GM23248 (cell line): ENCODE measurements at regions not wholly inside any gene's neighbourhood (a gene's known extent, or its start where the extent isn't known, plus 50 kb on each side); places are given as distances from the start of the nearest gene placed in this dataset.

Experiments
- DNase-seq: peaks from one replicate; pipeline ENCODE4 v3.0.0-alpha.2; 2015
- H2AFZ ChIP-seq: fragments of 200-600 bp; sonication (generic); 2 replicates; pipeline ENCODE4 v1.6.1; 2016; ENCODE audit warnings: antibody characterized with exemption
- H3F3A ChIP-seq: fragments of 200-600 bp; sonication (generic); 2 replicates; pipeline ENCODE4 v1.6.1; 2016; ENCODE audit warnings: mild to moderate bottlenecking, antibody characterized with exemption, mixed run types; ENCODE audit not compliant: insufficient read depth
- H3K27ac ChIP-seq: fragments of 200-600 bp; sonication (generic); 2 replicates; pipeline ENCODE4 v1.5.1; 2016; ENCODE audit warnings: mild to moderate bottlenecking
- H3K27me3 ChIP-seq: fragments of 200-600 bp; sonication (generic); replicated peaks from 2 replicates; pipeline ENCODE4 v1.6.1; 2016; ENCODE audit warnings: mild to moderate bottlenecking; ENCODE audit not compliant: insufficient read depth
- H3K36me3 ChIP-seq: fragments of 200-600 bp; sonication (generic); 2 replicates; pipeline ENCODE4 v1.6.1; 2016; ENCODE audit warnings: low read depth, mild to moderate bottlenecking
- H3K4me1 ChIP-seq: fragments of 200-600 bp; sonication (generic); 2 replicates; pipeline ENCODE4 v1.6.1; 2016; ENCODE audit warnings: mild to moderate bottlenecking; ENCODE audit not compliant: insufficient read depth
- H3K4me2 ChIP-seq: fragments of 200-600 bp; sonication (generic); one replicate; pipeline ENCODE4 v1.6.1; 2016; ENCODE audit warnings: mild to moderate bottlenecking; ENCODE audit not compliant: unreplicated experiment
- H3K4me3 ChIP-seq: fragments of 200-600 bp; sonication (generic); 2 replicates; pipeline ENCODE4 v1.5.1; 2016; ENCODE audit warnings: mild to moderate bottlenecking
- H3K79me2 ChIP-seq: fragments of 200-600 bp; sonication (generic); 2 replicates; pipeline ENCODE4 v1.6.1; 2016; ENCODE audit warnings: mild to moderate bottlenecking; ENCODE audit not compliant: insufficient read depth
- H3K9ac ChIP-seq: fragments of 200-600 bp; sonication (generic); 2 replicates; pipeline ENCODE4 v1.6.1; 2016; ENCODE audit warnings: mild to moderate bottlenecking
- H3K9me2 ChIP-seq: fragments of 200-600 bp; sonication (generic); 2 replicates; pipeline ENCODE4 v1.6.1; 2016; ENCODE audit warnings: mixed run types, mild to moderate bottlenecking, moderate library complexity; ENCODE audit not compliant: insufficient read depth
- H3K9me3 ChIP-seq: fragments of 200-600 bp; sonication (generic); one replicate; pipeline ENCODE4 v1.6.1; 2017; ENCODE audit warnings: low read depth
- H4K20me1 ChIP-seq: fragments of 200-600 bp; sonication (generic); 2 replicates; pipeline ENCODE4 v1.6.0; 2016; ENCODE audit not compliant: insufficient read depth
- EZH2 ChIP-seq: fragments of 200-600 bp; sonication (generic); IDR thresholded peaks from 2 replicates; pipeline ENCODE4 v1.6.1; 2018; ENCODE audit warnings: antibody characterized with exemption, mild to moderate bottlenecking; ENCODE audit not compliant: insufficient read depth, poor library complexity, severe bottlenecking
- EZH2phosphoT487 ChIP-seq: fragments of 200-600 bp; sonication (generic); IDR thresholded peaks from 2 replicates; pipeline ENCODE4 v1.6.1; 2018; ENCODE audit warnings: antibody characterized with exemption, moderate library complexity, mild to moderate bottlenecking, low read depth; ENCODE audit not compliant: insufficient read depth
- WGBS, 2 experiments: methylation state at CpG; one replicate each; pipeline ENCODE4 v1.1.6; 2015 to 2017; ENCODE audit warnings: low lambda C conversion rate in 2 of 2, low coverage in 1 of 2; ENCODE audit errors: missing lambda C conversion rate in 2 of 2; 5-methylcytosine and 5-hydroxymethylcytosine counted together
- in situ Hi-C: fragments of 300-500 bp; cut with MboI; formaldehyde crosslinking; loops from 2 replicates; pipeline ENCODE4 v1.15.0; 2020

DNA sequence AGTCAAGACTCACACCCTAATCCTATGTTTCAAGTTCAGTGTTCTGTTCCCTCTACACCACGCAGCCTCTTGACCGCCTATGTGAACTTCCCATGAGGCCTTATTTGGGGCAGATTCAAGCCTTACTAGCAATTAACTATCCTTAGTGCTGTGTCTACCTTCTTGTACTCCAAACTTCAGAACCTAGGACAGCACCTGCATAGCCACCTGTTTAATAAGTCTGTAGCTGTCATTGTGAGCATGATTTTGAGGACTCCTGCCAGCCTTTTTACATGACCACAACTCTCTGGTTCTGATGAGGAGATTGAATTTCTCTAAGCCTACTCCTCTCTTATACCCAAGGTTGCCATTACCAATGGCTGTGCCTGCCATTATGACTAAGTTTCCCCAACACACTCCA lies 50.8 kb upstream of the PCSK1 start:
- H3K4me3 ChIP-seq = no peak overlapping the region
- no peaks in the 10 kb centered on the region for H3K79me2 ChIP-seq
- H2AFZ ChIP-seq = no peak overlapping the region
- no peak overlapping the region for H3K27ac ChIP-seq
- H3K4me2 ChIP-seq = no peak overlapping the region
- H3K36me3 ChIP-seq = no peaks in the 10 kb centered on the region
- TF ChIP-seq EZH2phosphoT487 (no peak), EZH2 (no peak)
- no peaks in the 10 kb centered on the region; the same call in 1 of the 2 replicates for H3F3A ChIP-seq
- WGBS, 2 experiments = 61 to 64% methylated on average over 2 of the region's 2 CpGs
- in situ Hi-C loops = no loop called here
- no peaks in the 10 kb centered on the region for H3K27me3 ChIP-seq
- DNase-seq = peak; percentile 48
- peaks cover 13% of the 10 kb centered on the region for H3K4me1 ChIP-seq
- H4K20me1 ChIP-seq = no peaks in the 10 kb centered on the region
- no peak overlapping the region for H3K9ac ChIP-seq
- H3K9me3 ChIP-seq = no peaks in the 10 kb centered on the region
- no peaks in the 10 kb centered on the region for H3K9me2 ChIP-seq

- H3K36me3 ChIP-seq = no peaks in the 10 kb centered on the region
- no peak overlapping the region for H3K27ac ChIP-seq
- H3K9me3 ChIP-seq = no peaks in the 10 kb centered on the region
- in situ Hi-C loops = no loop called here
- DNase-seq = peak; percentile 20
- H3K27me3 ChIP-seq = no peaks in the 10 kb centered on the region
- WGBS, 2 experiments = 17 to 42% methylated on average over 1 of the region's 1 CpG
- H2AFZ ChIP-seq = no peak overlapping the region
- H3K4me2 ChIP-seq = no peak overlapping the region
- TF ChIP-seq EZH2phosphoT487 (no peak), EZH2 (no peak)
- H3K79me2 ChIP-seq = no peaks in the 10 kb centered on the region
- H3K4me3 ChIP-seq = no peak overlapping the region
- peaks cover 20% of the 10 kb centered on the region for H3K4me1 ChIP-seq
- H4K20me1 ChIP-seq = no peaks in the 10 kb centered on the region
- H3K9ac ChIP-seq = no peak overlapping the region
- H3F3A ChIP-seq = peaks cover 8% of the 10 kb centered on the region; the same call in 1 of the 2 replicates
- no peaks in the 10 kb centered on the region for H3K9me2 ChIP-seq
Measured at GRCh38 chr5:96487859-96488258, 54.8 kb upstream of the PCSK1 start.

DNA sequence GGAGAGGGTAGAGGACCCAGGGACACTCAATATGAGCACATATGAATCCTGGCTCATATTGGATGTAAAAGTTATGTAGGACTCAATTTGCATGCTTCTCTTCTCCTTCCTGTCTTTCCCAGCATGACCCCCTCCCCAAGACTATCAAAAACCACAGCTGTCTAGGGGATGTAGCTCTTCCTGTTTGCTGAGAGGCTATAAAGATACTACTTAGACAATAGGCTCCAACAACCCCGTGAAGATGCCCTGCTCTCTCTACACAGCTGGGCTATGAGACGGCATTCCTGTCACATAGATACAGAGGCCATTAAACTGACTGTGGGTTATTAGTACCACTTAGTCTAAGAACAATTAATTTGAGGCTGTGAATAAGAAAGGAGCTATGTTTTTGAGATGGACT lies 56.5 kb upstream of the PCSK1 start:
- H3K9ac ChIP-seq = no peak overlapping the region
- H3K36me3 ChIP-seq = no peaks in the 10 kb centered on the region
- H3F3A ChIP-seq = peaks cover 8% of the 10 kb centered on the region; the same call in 1 of the 2 replicates
- no peaks in the 10 kb centered on the region for H3K27me3 ChIP-seq
- H3K79me2 ChIP-seq = no peaks in the 10 kb centered on the region
- no peak overlapping the region for H3K4me2 ChIP-seq
- DNase-seq = no peak
- no peaks in the 10 kb centered on the region for H3K9me2 ChIP-seq
- no peak overlapping the region for H3K27ac ChIP-seq
- TF ChIP-seq EZH2phosphoT487 = no peak
- no peak overlapping the region for H2AFZ ChIP-seq
- H4K20me1 ChIP-seq = no peaks in the 10 kb centered on the region
- H3K4me1 ChIP-seq = peaks cover 27% of the 10 kb centered on the region
- 81 to 95% methylated on average over 2 of the region's 2 CpGs for WGBS, 2 experiments
- H3K9me3 ChIP-seq = no peaks in the 10 kb centered on the region
- no peak overlapping the region for H3K4me3 ChIP-seq
- in situ Hi-C loops = no loop called here

- peak; percentile 75 for DNase-seq
- no peaks in the 10 kb centered on the region for H3K9me2 ChIP-seq
- H3K4me3 ChIP-seq = no peak overlapping the region
- H3K27ac ChIP-seq = peak overlapping the region; percentile 66
- H3K27me3 ChIP-seq = no peaks in the 10 kb centered on the region
- WGBS, 2 experiments = 21 to 23% methylated on average over 6 of the region's 6 CpGs
- peak overlapping the region; percentile 51 for H2AFZ ChIP-seq
- H3K9ac ChIP-seq = peak overlapping the region; percentile 22; the same call in 1 of the 2 replicates
- H3K9me3 ChIP-seq = no peaks in the 10 kb centered on the region
- no peak for TF ChIP-seq EZH2
- TF ChIP-seq EZH2phosphoT487 = 0 out of 2 replicates have a peak, but pooled peaks have one; percentile 30
- H3F3A ChIP-seq = peaks cover 8% of the 10 kb centered on the region; the same call in 1 of the 2 replicates
- peak overlapping the region; percentile 55 for H3K4me2 ChIP-seq
- H4K20me1 ChIP-seq = no peaks in the 10 kb centered on the region
- H3K4me1 ChIP-seq = peaks cover 24% of the 10 kb centered on the region
- no peaks in the 10 kb centered on the region for H3K79me2 ChIP-seq
- in situ Hi-C loops = no loop called here
- no peaks in the 10 kb centered on the region for H3K36me3 ChIP-seq
Measured at GRCh38 chr5:96492459-96493047, 59.5 kb upstream of the PCSK1 start.
